GM12873 (cell line): ENCODE measurements at regions not wholly inside any gene's neighbourhood (a gene's known extent, or its start where the extent isn't known, plus 50 kb on each side); places are given as distances from the start of the nearest gene placed in this dataset.

ENCODE experiments used
- CTCF ChIP-seq: IDR thresholded peaks from 2 replicates; pipeline ENCODE4 v1.5.1; 2012; ENCODE audit warnings: low read depth, mild to moderate bottlenecking, moderate library complexity, low read length, control low read depth; ENCODE audit not compliant: insufficient read depth; ENCODE audit errors: missing control alignments

DNA sequence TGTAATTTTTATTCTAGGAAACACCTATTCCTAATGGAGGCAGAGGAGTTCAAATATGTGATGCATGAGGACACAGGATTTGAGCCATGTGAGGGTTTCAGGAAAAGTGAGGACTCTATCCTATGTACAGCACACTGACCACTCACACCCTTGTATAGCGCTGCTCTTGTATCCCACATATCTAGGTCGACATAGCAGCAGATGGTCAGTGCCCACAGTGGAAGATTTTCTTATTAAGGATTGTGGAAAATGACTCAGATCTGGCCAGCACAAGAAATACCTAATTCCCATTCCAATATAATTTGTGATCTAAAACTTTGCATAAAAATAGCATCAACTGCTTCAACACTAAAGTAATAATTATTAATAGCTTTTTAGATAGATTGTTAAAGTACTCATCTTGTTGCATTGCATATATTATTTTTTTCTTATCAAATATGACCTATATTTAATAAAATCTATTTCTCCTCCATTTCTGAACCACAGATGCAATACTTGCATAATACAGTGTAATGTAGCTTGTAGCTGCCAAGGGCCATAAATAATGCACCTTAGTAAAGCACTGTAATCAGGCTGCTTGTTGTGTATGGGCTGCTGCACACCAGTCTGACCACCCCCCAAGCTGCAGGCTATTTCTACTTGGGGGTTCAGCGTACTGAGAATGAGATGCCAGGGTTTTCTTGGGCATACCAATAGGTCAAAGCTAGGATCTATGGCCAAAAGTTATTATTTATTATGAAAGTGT is 442.2 kb upstream of the CWC22 start:
- no peak for TF ChIP-seq CTCF

- no peak for TF ChIP-seq CTCF
These were observed 439.4 kb upstream of the CWC22 start for GRCh38 chr2:180446492-180446891.

DNA sequence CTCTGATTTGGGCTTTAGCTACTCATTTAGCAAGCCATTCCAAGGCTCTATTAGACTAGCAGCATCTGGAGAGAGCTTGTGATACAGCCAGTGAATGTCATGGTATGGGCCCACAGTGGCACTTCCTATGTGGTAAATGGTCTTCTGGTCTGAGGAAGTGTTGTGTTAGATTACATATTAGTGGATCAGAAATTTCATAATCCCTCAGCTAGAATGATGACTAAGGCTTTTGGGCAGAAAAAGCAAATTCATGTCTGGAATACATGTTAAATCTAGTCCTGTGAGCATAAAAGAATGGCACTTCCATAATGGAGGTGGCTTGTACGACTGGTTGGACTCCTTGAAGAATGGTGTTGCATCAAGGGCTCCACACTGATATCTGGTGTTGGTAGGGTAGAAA is 436.8 kb upstream of the CWC22 start:
- no peak for TF ChIP-seq CTCF

DNA sequence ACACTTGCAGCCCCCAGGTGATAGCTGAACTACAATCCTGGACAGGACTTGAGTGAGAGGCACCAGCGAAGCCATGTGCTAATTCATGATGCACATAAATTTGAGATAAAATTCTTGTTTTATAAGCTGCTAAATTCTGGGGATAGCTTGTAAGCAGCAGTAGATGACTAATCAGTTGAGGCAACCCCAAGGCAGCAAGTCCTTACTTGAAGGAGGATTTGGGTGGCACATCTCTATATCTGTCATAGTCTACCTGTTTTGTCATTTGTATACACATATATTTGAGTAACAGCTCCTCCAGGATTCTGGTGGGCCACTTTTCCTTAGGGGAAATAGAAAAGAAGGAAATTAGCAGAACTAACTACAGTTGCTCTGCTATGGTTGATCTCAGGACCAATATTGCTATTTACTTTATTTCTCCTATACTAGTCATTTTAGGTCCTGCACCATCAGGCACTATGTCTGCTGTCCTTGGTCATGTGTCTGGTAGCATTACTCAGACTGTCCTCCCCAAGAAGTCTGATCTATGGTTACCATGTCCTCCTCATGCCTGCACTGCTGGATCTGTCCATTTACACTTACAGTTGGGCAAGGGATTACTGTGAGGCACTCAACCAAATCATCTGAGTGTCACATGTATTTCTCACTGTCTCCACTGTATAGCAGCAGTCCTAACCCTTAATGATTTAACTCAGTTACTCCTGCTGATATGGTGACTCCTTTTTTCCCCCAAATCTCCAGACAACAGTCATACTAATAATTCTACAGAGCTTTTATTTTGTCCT is 436.0 kb upstream of the CWC22 start:
- no peak for TF ChIP-seq CTCF

- no peak for TF ChIP-seq CTCF
These were observed 412.1 kb upstream of the CWC22 start for GRCh38 chr2:180419212-180419611.

GRCh38 chr2:180416627-180417026 is 409.5 kb upstream of the CWC22 start:
- TF ChIP-seq CTCF: no peak

DNA sequence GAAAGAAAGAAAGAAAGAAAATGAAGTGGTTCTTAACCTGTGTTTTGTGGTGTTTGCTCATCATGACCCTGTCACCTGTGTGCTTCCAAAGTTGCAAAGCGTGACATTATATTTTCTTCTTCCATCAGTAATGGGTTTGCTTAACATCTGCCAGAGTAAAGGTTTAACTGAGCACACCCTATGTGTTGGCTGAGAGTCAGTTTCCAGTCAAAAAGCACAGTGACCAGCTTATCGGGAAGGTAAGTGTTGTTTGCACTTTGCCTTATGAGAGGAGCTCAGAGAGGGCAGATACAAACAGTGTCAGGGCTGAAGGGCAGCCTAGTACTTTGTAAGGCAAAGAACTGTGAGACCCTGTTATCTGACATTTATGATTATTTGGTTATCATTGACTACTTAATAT is 406.2 kb upstream of the CWC22 start:
- TF ChIP-seq CTCF: no peak
